ENCODE measurements at regions not wholly inside any gene's neighbourhood (a gene's known extent, or its start where the extent isn't known, plus 50 kb on each side); places are given as distances from the start of the nearest gene placed in this dataset.

DNA sequence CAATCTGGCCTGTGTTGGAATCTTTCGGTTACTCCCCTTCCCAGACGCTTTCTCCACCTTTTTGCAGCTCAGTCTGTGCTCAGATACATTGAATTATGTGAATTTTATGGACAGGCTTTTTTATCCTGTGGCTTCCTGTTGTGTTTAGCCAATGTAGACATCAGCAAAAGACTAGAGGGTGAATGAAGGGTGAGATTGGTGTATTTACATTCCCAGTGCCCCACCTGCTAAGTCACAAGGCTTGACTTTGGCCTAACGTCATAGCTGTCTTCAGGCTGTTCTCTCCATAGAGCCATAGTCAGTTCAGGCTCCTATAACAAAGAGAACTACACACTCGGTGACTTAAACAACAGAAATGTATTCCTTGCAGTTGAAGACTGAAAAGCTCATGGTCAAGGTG, 97.5 kb upstream of the FSHB start:
- WGBS, 2 experiments (ENCODE audit: extremely low coverage in 2 of 2, insufficient read length in 1 of 2) = 20% methylated on average over 1 of the region's 4 CpGs; no CpG with 5 or more reads in 1 of the 2 experiments

More for the DNA sequence above, 97.5 kb upstream of the FSHB start:
- no peaks in the 10 kb centered on the region for H3K27me3 ChIP-seq (ENCODE audit: control insufficient read depth, insufficient read depth, low read length)
- no peak overlapping the region for H2AK9ac ChIP-seq (replicated peaks; ENCODE audit: low read depth, low read length, poor library complexity)
- no peak overlapping the region for H2BK15ac ChIP-seq (ENCODE audit: low read depth, low read length)
- no peaks in the 10 kb centered on the region for H3K9me1 ChIP-seq (ENCODE audit: insufficient read depth, low read length)
- ChIA-PET CTCF (interaction anchor here (1.1 to 1.6 kb wide), 2 partner anchors 10 kb away, joined by 5 to 6 read pairs; no protein-coding TSS in a partner anchor), POLR2A (ENCODE audit: unreplicated experiment) (no interaction called here)
- no peaks in the 10 kb centered on the region for H3K4me1 ChIP-seq (ENCODE audit: control insufficient read depth, insufficient read depth, low read length)
- no peak overlapping the region for H4K91ac ChIP-seq (ENCODE audit: insufficient read depth, low read depth, low read length)
- no peak overlapping the region for H2BK20ac ChIP-seq (ENCODE audit: low read depth, low read length)
- no peak overlapping the region for H2AFZ ChIP-seq (replicated peaks; ENCODE audit: low read length, poor library complexity)
- TF ChIP-seq NFE2L2 (IDR thresholded peaks at IDR 0.05; ENCODE audit: low read depth, low read length) (no peak), MAFK (IDR thresholded peaks at IDR 0.05; ENCODE audit: low read depth, low read length) (no peak), RFX5 (IDR thresholded peaks at IDR 0.05; ENCODE audit: low read depth, low read length) (no peak), MXI1 (IDR thresholded peaks at IDR 0.05; ENCODE audit: borderline replicate concordance, low read depth, low read length) (no peak), POLR2A (IDR thresholded peaks at IDR 0.05; ENCODE audit: low read depth, low read length) (no peak)
- TF ChIP-seq, protein P1, sequence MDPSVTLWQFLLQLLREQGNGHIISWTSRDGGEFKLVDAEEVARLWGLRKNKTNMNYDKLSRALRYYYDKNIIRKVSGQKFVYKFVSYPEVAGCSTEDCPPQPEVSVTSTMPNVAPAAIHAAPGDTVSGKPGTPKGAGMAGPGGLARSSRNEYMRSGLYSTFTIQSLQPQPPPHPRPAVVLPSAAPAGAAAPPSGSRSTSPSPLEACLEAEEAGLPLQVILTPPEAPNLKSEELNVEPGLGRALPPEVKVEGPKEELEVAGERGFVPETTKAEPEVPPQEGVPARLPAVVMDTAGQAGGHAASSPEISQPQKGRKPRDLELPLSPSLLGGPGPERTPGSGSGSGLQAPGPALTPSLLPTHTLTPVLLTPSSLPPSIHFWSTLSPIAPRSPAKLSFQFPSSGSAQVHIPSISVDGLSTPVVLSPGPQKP (IDR thresholded peaks at IDR 0.05; ENCODE audit: borderline replicate concordance, low read depth, low read length) = no peak
- H3K4ac ChIP-seq (ENCODE audit: low read depth, low read length) = no peak overlapping the region
- no peak overlapping the region for H2BK5ac ChIP-seq (ENCODE audit: low read depth, low read length, poor library complexity, severe bottlenecking)
- no TSS peak for BruUV-seq (replicated peaks)
- H3K56ac ChIP-seq (ENCODE audit: extremely low read depth, insufficient read depth, low read length) = no peak overlapping the region
- H3K27ac ChIP-seq (ENCODE audit: insufficient read depth, low read length) = no peak overlapping the region
- no peaks in the 10 kb centered on the region for H4K20me1 ChIP-seq (ENCODE audit: insufficient read depth, low read length)
- no peak overlapping the region for H2BK120ac ChIP-seq (ENCODE audit: low read depth, low read length)
- H3K4me2 ChIP-seq (ENCODE audit: low read depth, low read length) = no peak overlapping the region
- no peak overlapping the region for H3K9ac ChIP-seq (ENCODE audit: low read depth, low read length)
- no peak overlapping the region for H3K18ac ChIP-seq (ENCODE audit: low read depth, low read length)
- no peak overlapping the region for H3K14ac ChIP-seq (replicated peaks; ENCODE audit: low read depth, low read length)
- intact Hi-C loops (cut with micrococcal nuclease) (no loop called here), dilution Hi-C loops (cut with HindIII; ENCODE audit: low sequenced_read_pairs, unreplicated experiment) (no loop called here), in situ Hi-C loops (cut with MboI; ENCODE audit: low sequenced_read_pairs) (loop anchor here (25.0 kb wide), 1 partner anchor 696 kb away; no protein-coding TSS in a partner anchor)
- DNase-seq = no peak
- no peak overlapping the region for H3K23ac ChIP-seq (ENCODE audit: low read depth, low read length)
- H3K4me3 ChIP-seq (ENCODE audit: insufficient read depth, low read depth, low read length) = no peak overlapping the region
- no peak for ATAC-seq (ENCODE audit: low read depth)
- no peaks in the 10 kb centered on the region for H3K36me3 ChIP-seq (ENCODE audit: control insufficient read depth, insufficient read depth, low read length)
- H4K5ac ChIP-seq (ENCODE audit: low read depth, low read length) = no peak overlapping the region
- H4K8ac ChIP-seq (ENCODE audit: low read depth in 2 of 2, low read length in 2 of 2) = no peak overlapping the region
- no peaks in the 10 kb centered on the region for H3K9me3 ChIP-seq (ENCODE audit: control insufficient read depth, insufficient read depth, low read length)
- no peak overlapping the region for H2AK5ac ChIP-seq (ENCODE audit: low read depth, low read length)
- H3K79me1 ChIP-seq (ENCODE audit: low read depth in 1 of 2, low read length in 2 of 2) = no peaks in the 10 kb centered on the region

All from IMR-90 (cell line).